Activated effector memory CD4-positive, alpha-beta T cell treated with anti-CD3 and anti-CD28 coated beads, Interleukin-2, amount 50 U/mL, for 16 hours (primary cell): ENCODE measurements at regions not wholly inside any gene's neighbourhood (a gene's known extent, or its start where the extent isn't known, plus 50 kb on each side); places are given as distances from the start of the nearest gene placed in this dataset.

Source experiments
- DNase-seq: peaks from one replicate; pipeline ENCODE4 v3.0.0-alpha.2; 2020

DNA sequence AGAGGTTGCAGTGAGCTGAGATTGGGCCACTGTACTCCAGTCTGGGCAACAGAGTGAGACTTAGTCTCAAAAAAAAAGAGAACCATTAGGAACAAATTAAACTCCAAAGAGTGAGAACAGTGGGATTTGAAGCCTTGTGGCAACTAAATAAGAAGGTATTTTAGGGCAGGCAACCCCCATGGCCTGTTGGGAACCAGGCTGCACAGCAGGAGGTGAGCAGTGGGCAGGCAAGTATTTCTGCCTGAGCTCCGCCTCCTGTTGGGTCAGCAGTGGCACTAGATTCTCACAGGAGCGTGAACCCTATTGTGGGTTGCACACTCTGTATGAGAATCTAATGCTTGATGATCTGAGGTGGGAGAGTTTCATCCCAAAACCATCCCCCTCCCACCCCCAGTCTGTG is 57.6 kb upstream of the MED9 start:
- DNase-seq = no peak

DNA sequence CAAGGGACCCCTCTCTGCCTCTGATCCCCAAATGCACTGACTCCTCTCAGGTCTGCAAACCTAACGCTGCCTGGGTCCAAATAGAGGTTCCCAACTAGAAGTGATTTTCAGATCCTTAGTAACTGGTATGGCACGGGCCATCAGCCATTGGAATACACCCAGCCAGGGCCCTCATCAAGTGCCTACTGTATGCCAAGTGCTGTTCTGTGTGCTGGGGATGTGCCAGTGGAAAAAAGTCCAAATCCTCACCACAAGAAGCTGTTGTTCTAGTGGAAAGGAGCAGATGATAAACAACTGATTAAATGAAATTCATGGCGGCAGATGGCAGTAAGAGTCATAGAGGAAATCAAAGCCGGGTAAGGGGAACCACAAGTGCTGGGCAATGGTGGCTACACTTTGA is 57.2 kb upstream of the MED9 start:
- no peak for DNase-seq

DNA sequence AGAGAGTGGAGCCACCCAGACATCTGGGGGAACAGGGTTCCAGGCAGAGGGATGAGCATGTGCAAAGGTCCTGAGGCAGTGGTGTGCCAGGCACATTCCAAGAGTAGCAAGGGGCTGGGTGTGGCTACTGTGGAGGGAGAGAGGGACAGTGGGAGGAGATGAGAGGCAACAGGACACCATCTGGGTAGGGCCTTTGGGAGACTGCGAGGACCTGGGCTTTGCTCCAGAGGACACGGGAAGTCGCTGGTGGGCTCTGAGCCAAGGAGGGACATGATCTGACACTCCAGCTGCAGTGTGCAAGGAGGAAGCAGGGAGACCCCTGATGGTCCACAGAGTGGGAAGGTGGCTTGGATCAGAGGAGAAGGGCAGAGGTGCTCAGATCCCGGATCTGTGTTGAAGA is 56.7 kb upstream of the MED9 start:
- DNase-seq = no peak

DNA sequence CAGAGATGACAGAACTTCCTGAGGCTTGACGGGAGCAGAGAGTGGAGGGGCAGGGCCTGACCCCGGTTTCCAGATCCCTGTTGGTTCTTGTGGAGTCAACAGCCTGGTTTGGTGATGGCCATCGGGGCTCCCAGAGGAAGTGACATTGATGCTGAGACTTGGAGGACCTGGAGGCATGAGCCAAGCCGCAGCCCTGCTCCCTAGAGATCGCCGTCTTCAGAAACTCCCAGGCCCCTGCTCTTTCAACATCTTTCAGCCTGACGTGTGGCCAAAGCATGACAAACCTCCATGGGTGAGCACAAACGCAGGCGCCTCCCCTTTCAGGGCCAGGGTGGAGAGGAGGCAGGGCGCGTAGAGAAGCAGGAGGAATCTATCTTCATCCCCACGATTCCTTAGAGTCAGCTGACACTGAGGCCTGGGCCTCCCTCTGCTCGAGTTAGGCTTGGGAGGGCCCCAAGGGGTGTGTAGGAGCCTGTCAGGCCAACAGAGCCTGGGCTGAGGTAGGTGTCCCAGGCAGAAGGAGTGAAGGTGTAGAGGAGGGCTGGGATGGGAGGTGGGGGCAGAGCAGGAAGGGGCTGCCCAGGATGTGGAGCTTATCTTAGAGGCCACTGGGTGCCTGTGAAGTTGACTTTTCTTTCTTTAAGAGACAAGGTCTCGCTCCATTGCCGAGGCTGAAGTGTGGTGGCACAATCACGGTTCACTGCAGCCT is 56.1 kb upstream of the MED9 start:
- no peak for DNase-seq

DNA sequence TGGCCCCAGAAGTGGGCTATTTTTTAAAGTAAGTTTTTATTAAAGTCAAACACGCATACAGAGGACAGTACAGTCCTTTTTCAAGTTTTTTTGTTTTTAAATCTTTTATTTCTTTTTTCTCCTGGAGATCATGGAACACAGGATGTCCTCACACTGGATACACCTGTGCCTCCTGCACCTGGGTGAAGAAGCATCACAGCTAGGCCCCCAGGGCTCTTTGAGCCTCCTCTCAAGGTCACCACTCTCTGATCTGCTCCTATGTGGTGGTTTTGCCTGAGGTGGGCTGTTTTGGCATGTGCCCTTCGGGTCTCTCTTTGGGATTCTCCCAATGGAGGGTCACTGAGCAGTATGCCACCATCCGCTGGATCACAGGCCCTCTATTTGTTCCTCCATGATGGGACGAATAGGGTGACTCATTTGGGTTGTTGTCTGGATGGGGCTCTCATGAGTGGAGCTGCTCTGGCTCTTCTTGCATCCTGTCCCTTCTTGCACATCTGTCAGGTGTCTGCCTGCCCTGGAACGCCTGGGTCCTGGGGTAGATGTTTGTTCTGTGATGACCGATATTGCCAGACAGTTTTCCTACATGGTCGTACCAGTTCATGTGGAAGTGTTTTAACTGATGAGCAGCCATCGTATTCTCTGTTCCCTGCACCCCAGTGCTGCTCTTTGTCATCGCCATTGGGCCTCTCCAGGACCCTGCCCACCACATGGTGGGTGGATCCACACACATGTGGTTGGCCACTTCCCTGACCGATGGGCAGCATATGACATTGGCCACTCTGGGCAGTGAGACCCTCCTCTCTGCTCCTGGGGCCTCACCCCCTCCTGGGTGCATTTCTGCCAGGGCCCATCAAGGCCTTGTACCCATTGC is 55.2 kb upstream of the MED9 start:
- DNase-seq = no peak

DNA sequence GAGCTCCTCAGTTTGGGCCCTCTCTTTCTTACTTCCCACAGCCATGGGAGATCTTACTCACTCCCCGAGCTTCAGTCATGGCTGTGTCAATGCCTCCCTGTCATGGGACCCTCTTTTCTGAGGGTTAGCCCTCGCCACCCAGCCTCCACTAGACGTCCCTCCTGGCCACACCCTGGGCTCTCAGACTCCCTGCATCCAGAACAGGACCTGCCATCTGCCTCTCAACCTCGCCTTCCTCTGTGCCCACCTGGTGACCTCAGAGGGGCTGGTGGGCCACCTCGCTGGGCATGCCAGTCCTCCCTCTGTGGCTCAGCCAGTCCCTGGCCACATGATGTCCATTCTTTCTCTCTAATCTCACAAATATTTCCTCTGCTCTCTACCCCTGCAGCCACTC is 54.6 kb upstream of the MED9 start:
- DNase-seq = no peak

DNA sequence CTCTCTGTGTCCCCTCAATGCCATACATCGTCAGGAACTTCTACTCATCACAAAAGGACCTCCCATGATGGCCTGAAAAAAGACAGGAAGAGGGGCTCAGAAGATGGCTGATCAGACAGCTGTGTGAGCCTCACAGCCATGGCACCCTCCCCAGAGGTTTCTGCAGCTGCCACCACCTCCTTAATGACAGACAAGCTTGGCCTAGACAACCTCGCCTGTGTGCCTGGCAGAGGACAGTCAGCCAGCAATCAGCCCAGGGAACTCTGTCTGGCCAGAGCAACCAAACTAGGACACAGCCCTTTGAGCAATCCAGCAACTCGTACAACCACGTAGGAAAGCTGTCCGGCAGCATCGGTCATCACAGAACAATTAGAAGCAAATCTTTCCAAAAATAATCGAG is 54.2 kb upstream of the MED9 start:
- DNase-seq = no peak

DNA sequence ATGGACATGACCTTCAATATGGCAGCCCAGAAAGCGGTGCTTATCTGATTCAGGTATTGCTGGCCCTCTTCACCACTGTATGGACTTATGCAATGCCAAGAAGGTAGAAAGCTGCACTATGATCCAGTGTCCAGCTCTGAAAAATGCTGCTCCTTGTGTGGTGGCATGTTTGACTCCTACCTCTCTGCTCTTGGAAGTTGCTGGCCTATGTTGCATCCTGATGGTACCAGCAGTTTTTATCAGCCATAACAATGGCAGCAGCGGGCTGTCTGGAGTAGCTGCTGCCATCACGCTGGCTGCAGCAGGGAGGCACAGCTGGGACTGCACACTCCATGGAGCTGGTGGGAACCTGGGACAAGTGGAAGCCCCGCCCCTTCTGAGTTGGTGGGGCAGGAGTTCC is 53.1 kb upstream of the MED9 start:
- DNase-seq = no peak

DNA sequence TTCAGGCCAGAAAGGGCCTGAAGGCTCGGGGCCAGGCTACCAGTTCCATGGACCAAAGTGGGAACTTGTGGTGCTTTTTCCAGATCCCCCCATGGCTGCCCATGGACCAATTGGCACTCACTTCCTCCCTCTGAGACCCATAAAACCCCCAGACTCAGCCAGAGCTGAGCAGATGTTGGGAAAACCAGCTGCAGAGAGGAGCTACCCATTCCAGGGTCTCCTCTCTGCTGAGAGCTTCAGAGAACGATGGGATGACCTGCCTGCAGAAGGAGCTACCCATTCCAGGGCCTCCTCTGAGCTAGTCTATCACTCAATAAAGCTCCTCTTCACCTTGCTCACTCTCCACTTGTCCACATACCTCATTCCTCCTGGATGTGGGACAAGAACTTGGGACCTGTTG is 52.2 kb upstream of the MED9 start:
- DNase-seq = no peak

DNA sequence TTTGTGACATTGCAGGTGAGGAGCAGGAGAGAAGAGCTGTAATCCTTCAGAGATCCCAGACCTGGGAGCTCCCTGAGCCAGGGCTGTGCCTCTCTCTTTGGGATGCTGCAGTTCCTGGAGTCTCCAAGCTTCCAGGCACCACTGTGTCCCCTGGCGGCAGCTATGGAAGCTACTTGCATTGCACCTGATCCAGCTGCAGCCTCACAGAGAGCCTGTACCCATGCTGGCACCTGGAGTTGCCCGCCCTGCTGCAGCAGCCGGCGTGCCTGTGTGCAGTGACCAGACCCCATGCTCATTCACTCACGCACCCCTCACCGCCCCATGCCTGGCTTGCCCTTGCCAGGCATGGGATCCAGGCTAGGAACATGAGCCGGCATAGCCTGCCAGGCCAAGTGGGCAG is 51.8 kb upstream of the MED9 start:
- no peak for DNase-seq

DNA sequence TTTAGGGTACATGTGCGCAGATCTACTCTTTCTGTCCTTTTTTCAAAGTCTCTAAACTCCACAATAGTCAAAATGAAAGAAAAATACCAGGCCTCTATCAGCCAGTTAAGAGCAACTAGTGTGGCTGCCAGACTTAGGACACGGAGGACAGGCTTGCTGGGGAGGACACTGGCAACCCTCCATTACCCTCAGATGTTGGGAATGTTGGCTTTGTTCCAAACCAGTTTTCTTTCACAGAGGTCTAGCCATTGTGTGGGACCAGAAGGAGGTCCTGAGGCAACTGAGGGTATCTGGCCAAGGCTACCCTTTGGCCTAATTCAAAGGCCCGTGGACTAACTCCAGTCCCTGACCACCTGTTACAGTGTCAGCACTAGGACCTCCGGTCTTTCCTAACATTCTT is 51.2 kb upstream of the MED9 start:
- DNase-seq = no peak

DNA sequence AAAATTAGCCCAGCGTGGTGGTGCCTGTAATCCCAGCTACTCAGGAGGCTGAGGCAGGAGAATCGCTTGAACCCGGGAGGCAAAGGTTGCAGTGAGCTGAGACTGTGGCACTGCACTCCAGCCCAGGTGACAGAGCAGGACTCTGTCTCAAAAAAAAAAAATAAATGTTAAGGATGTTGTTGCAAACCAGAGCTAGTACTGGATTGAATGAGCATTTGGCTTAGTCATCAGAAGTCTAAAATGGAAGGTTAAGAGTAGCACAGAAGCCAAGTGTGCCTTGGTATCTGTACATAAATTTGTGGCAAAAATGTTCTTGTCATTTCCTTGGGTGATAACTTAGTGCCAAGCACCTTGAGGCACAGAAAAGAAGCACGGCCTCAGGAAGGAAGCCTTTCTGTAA is 50.6 kb upstream of the MED9 start:
- DNase-seq = no peak
